ENCODE measurements at regions not wholly inside any gene's neighbourhood (a gene's known extent, or its start where the extent isn't known, plus 50 kb on each side); places are given as distances from the start of the nearest gene placed in this dataset.

- DNase-seq = no peak
Measured at GRCh38 chr2:120614901-120615300, 120.8 kb upstream of the GLI2 start.

- no peak for DNase-seq
Measured at GRCh38 chr2:120616261-120616660, 119.4 kb upstream of the GLI2 start.

- DNase-seq = no peak
Measured at GRCh38 chr2:120617055-120617454, 118.6 kb upstream of the GLI2 start.

GRCh38 chr2:120618830-120619229 lies 116.8 kb upstream of the GLI2 start:
- DNase-seq = no peak

GRCh38 chr2:120619579-120619978 lies 116.1 kb upstream of the GLI2 start:
- DNase-seq = no peak

- no peak for DNase-seq
Measured at GRCh38 chr2:120620025-120620793, 115.5 kb upstream of the GLI2 start.

- no peak for DNase-seq
Measured at GRCh38 chr2:120622159-120622869, 113.4 kb upstream of the GLI2 start.

GRCh38 chr2:120622886-120623753 lies 112.5 kb upstream of the GLI2 start:
- DNase-seq = no peak

GRCh38 chr2:120624061-120624737 lies 111.5 kb upstream of the GLI2 start:
- no peak for DNase-seq

GRCh38 chr2:120624738-120625446 lies 110.8 kb upstream of the GLI2 start:
- DNase-seq = no peak

GRCh38 chr2:120625865-120626560 lies 109.7 kb upstream of the GLI2 start:
- DNase-seq = no peak

GRCh38 chr2:120626566-120626965 lies 109.1 kb upstream of the GLI2 start:
- no peak for DNase-seq

- DNase-seq = no peak
Measured at GRCh38 chr2:120628248-120628647, 107.4 kb upstream of the GLI2 start.

GRCh38 chr2:120629241-120629895 lies 106.3 kb upstream of the GLI2 start:
- DNase-seq = no peak

- no peak for DNase-seq
Measured at GRCh38 chr2:120630031-120630701, 105.5 kb upstream of the GLI2 start.

GRCh38 chr2:120631236-120631635 lies 104.4 kb upstream of the GLI2 start:
- no peak for DNase-seq

GRCh38 chr2:120631724-120632123 lies 103.9 kb upstream of the GLI2 start:
- no peak for DNase-seq

GRCh38 chr2:120632796-120633646 lies 102.6 kb upstream of the GLI2 start:
- DNase-seq = peak; percentile 8

- no peak for DNase-seq
Measured at GRCh38 chr2:120634533-120634932, 101.1 kb upstream of the GLI2 start.
